HG02852 (cell line): ENCODE measurements at regions not wholly inside any gene's neighbourhood (a gene's known extent, or its start where the extent isn't known, plus 50 kb on each side); places are given as distances from the start of the nearest gene placed in this dataset.
"Not testable (repeated sequence)": the region's sequence is repeated elsewhere in the genome, so short reads cannot be mapped to it uniquely, and the experiment has no call there.

Experiments
- ATAC-seq: cut with Tn5 transposase; IDR thresholded peaks from one replicate; pipeline ENCODE4 v1.9.1; 2021; ENCODE audit warnings: mild to moderate bottlenecking, moderate library complexity; ENCODE audit not compliant: unreplicated experiment

GRCh38 chr1:79950511-79950910 is 944.0 kb upstream of the ADGRL4 start:
- ATAC-seq = no peak

- no peak for ATAC-seq
Measured at GRCh38 chr1:79945391-79945790, 938.9 kb upstream of the ADGRL4 start.

GRCh38 chr1:79929356-79929755 is 922.8 kb upstream of the ADGRL4 start:
- no peak for ATAC-seq

- no peak for ATAC-seq
Measured at GRCh38 chr1:79928901-79929300, 922.4 kb upstream of the ADGRL4 start.

- ATAC-seq = no peak
Measured at GRCh38 chr1:79920960-79921669, 914.6 kb upstream of the ADGRL4 start.

GRCh38 chr1:79914896-79915295 is 908.4 kb upstream of the ADGRL4 start:
- no peak for ATAC-seq

GRCh38 chr1:79912813-79913212 is 906.3 kb upstream of the ADGRL4 start:
- no peak for ATAC-seq

- ATAC-seq = no peak
Measured at GRCh38 chr1:79903321-79903720, 896.8 kb upstream of the ADGRL4 start.

- no peak for ATAC-seq
Measured at GRCh38 chr1:79902418-79902817, 895.9 kb upstream of the ADGRL4 start.

GRCh38 chr1:79899914-79900313 is 893.4 kb upstream of the ADGRL4 start:
- ATAC-seq = no peak

- no peak for ATAC-seq
Measured at GRCh38 chr1:79896140-79896539, 889.6 kb upstream of the ADGRL4 start.

- ATAC-seq = no peak
Measured at GRCh38 chr1:79895573-79895972, 889.0 kb upstream of the ADGRL4 start.

- not testable (repeated sequence) for ATAC-seq
Measured at GRCh38 chr1:79894129-79894528, 887.6 kb upstream of the ADGRL4 start.

- no peak for ATAC-seq
Measured at GRCh38 chr1:79887059-79887458, 880.5 kb upstream of the ADGRL4 start.

GRCh38 chr1:79885101-79885500 is 878.6 kb upstream of the ADGRL4 start:
- ATAC-seq = no peak

GRCh38 chr1:79877086-79877485 is 870.6 kb upstream of the ADGRL4 start:
- no peak for ATAC-seq

GRCh38 chr1:79875187-79875586 is 868.7 kb upstream of the ADGRL4 start:
- ATAC-seq = no peak

- ATAC-seq = no peak
Measured at GRCh38 chr1:79874289-79874688, 867.8 kb upstream of the ADGRL4 start.

GRCh38 chr1:79859212-79859948 is 852.9 kb upstream of the ADGRL4 start:
- no peak for ATAC-seq

GRCh38 chr1:79852004-79852403 is 845.5 kb upstream of the ADGRL4 start:
- ATAC-seq = no peak

GRCh38 chr1:79849388-79849787 is 842.9 kb upstream of the ADGRL4 start:
- no peak for ATAC-seq

GRCh38 chr1:79848316-79848715 is 841.8 kb upstream of the ADGRL4 start:
- ATAC-seq = no peak
